NCI-H1417 (cell line): ENCODE measurements at regions not wholly inside any gene's neighbourhood (a gene's known extent, or its start where the extent isn't known, plus 50 kb on each side); places are given as distances from the start of the nearest gene placed in this dataset.
A peak's percentile ranks its signal among the peaks of the same experiment; 100 is the strongest.

Experiments
- DNase-seq, 3 experiments: peaks; one replicate each; lab custom pipeline; 2025; lab: John Stamatoyannopoulos, UW

GRCh38 chr12:4857472-4858291, 52.0 kb upstream of the KCNA1 start:
- DNase-seq, result peak; percentile 84 to 98 (median 93)

GRCh38 chr12:4858386-4858785, 51.3 kb upstream of the KCNA1 start:
- peak in 2 of 3 experiments; percentile 73 to 85 for DNase-seq

- DNase-seq, result no peak
Observed at GRCh38 chr12:4859478-4860210, 50.1 kb upstream of the KCNA1 start.
